ENCODE measurements at regions not wholly inside any gene's neighbourhood (a gene's known extent, or its start where the extent isn't known, plus 50 kb on each side); places are given as distances from the start of the nearest gene placed in this dataset.

- H3K4me3 Mint-ChIP-seq = no peak overlapping the region
- H3K27me3 Mint-ChIP-seq = no peaks in the 10 kb centered on the region
- no peak for DNase-seq (ENCODE audit: extremely low spot score, unreplicated experiment)
- H3K4me1 Mint-ChIP-seq (ENCODE audit: unreplicated experiment) = peaks cover 4% of the 10 kb centered on the region
- no peak for TF ChIP-seq CTCF (conservative IDR thresholded peaks at IDR 0.05)
- peak overlapping the region; percentile 75 for H3K27ac Mint-ChIP-seq
- no peaks in the 10 kb centered on the region for H3K36me3 Mint-ChIP-seq
- peaks cover 4% of the 10 kb centered on the region for H3K9me3 Mint-ChIP-seq
These were observed 56.1 kb upstream of the STK24 start for GRCh38 chr13:98632961-98633360.

- Mint-ChIP-seq H3K27me3 (no peaks in the 10 kb centered on the region), H3K9me3 (peaks cover 4% of the 10 kb centered on the region), H3K36me3 (no peaks in the 10 kb centered on the region), H3K27ac (no peak overlapping the region), H3K4me1 (ENCODE audit: unreplicated experiment) (peaks cover 12% of the 10 kb centered on the region), H3K4me3 (no peak overlapping the region)
- no peak for TF ChIP-seq CTCF (conservative IDR thresholded peaks at IDR 0.05)
- no peak for DNase-seq (ENCODE audit: extremely low spot score, unreplicated experiment)
These were observed 52.1 kb upstream of the STK24 start for GRCh38 chr13:98629055-98629454.

Data from type B pancreatic cell (in vitro differentiated cells).